GM21447 (cell line): ENCODE measurements at regions not wholly inside any gene's neighbourhood (a gene's known extent, or its start where the extent isn't known, plus 50 kb on each side); places are given as distances from the start of the nearest gene placed in this dataset.
"Not testable (repeated sequence)": the region's sequence is repeated elsewhere in the genome, so short reads cannot be mapped to it uniquely, and the experiment has no call there.

Source experiments
- ATAC-seq: cut with Tn5 transposase; IDR thresholded peaks from one replicate; pipeline ENCODE4 v1.9.1; 2021; ENCODE audit not compliant: unreplicated experiment

GRCh38 chr9:87781331-87781730 lies 55.4 kb downstream of the CTSL start:
- ATAC-seq = no peak

GRCh38 chr9:87783180-87783579 lies 57.3 kb downstream of the CTSL start:
- ATAC-seq = no peak

GRCh38 chr9:87785315-87785970 lies 59.5 kb downstream of the CTSL start:
- ATAC-seq = not testable (repeated sequence)

DNA sequence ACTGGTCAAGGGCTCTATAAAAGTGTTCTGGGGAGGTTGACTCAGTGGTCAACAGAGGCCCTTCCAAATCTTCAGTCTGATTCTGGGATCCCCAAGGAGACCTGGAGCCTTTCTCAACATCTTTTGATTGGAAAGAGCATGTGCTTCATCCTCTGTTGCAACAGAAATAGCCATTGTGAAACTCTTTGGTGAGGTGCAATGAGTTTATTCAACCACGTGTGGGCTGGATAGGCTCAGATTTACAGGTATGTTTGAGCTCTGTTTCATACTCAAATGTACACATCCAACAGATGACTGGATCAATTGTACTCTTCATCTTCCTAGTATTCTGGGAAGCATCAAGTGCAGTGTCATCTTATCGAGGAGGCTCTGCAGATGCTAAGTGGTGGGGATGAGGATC lies 60.5 kb downstream of the CTSL start:
- no peak for ATAC-seq

- ATAC-seq = no peak
Observed at GRCh38 chr9:87786876-87787275, 61.0 kb downstream of the CTSL start.

DNA sequence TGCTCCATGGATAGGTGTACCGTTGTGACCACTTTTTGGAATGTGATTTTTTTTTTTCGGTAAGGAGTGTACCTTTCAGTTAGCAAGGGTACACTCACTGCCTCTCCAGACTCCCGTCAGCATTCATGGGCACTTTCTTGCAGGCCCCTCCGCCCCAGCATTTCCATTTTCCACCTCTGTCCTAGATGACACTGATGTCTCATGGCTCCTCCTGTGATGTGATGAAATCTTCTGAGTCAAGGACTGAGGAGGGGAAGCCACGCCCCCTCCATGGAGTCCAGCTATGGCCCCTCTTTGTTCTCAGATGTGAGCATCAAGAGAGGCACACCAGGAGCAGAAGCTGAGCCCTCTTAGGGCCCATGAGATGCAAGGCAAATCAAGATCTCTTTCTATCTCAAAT lies 61.8 kb downstream of the CTSL start:
- no peak for ATAC-seq

DNA sequence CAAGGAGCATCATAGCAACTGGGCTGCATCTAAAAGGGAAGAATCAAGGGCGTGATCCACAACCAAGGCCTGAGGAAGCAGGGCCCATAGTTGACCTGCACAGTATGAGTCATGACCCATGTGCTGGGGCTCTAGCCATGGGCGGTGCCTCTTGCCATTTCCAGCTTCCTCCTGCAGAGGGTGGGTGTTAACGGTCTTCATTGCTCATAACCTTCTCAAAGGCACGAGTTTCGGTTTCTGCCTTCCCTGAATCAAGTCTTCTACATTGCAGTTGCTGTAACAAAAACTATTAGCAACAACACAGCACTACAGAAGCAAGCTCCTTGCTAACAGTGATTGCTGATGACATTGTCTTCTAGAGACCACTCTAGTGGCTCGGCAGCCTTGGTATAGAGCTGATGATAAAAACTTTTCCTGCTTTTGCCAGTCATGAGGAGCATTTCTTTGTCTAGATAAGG lies 66.9 kb downstream of the CTSL start:
- peak; percentile 96 for ATAC-seq

DNA sequence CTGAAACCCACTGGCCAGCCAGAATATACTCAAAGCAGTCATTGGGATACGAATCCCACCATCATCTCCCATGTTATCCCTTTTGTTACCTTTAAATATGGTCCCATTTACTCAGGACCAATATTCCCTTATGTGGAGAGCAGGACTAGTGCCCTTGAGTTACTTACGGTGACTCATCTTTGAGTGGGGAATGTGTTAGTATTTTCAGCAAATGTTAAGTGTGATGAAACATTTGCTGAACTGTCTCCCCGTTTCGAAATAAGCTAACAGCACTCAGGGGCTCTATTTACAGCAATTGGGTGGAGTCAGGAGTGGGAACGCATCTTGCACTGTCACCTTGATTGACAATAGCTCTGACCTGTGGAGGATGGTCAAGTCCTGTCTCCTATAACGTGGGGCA lies 67.4 kb downstream of the CTSL start:
- peak; percentile 4 for ATAC-seq

- ATAC-seq = no peak
Observed at GRCh38 chr9:87795178-87795577, 69.3 kb downstream of the CTSL start.

DNA sequence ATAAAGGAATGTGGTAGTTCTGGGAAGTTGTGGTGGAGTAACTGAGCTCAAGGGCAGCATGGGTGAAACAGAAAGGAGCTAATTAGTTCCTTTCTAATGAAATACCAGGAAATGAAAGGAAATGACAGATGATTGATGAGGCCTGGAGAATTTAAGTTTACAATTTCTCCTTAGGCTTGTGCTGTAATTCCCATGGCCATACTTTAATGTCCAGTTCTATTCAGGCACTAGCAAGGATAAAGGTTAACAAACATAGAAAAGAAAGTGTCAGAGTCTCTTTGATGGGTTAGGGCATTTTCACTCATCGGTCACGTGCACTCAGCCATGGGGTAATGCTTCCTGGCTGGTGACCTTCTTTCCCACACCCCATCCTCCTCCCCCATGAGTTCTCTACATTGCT lies 70.3 kb downstream of the CTSL start:
- no peak for ATAC-seq

DNA sequence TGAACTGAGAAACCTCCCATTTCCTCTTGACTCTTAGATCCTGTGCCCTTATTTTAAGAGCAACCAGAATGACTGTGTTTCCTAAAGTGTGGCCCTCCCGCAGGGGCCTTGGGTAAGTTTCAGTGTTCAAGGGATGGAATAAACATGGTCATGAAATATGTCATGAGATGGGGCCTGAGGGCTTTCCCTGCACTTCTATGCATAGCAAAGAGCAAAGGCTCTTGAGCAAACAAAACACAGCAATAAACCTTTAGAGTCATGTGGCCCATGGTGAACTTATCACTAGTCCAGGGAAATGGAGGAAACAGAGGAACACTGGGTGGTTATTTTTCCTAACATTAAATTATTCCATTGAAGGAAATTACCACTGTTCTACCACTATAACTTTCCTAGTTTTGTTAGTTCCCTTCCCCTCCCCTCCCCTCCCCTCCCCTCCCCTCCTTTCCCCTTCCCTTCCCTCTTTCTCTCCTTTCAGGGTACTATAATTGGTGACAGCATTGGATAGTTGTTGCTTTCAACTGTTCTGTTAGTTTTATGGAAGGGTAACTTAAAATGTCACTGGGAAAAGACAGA lies 72.4 kb downstream of the CTSL start:
- ATAC-seq = no peak

DNA sequence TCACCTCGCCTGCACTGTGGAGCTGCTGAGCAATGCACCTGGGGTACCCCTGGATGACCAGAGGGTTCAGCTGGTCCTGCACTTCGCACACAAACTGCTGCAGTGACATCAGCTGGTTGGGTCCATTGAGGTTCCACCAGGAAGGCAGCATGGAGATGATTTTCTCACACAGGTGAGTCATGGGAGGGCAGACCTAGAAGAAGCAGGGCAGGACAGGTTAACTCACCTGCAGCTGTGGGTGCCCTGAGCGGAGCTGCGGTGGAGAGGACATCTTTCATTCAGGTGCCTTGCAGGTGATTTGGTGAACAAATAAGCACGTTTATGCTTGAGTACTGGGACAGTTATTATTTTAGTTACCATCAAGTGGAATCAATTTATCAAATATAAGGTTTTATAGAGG lies 73.6 kb downstream of the CTSL start:
- no peak for ATAC-seq

- no peak for ATAC-seq
Observed at GRCh38 chr9:87800456-87800855, 74.5 kb downstream of the CTSL start.

GRCh38 chr9:87801013-87801412 lies 75.1 kb downstream of the CTSL start:
- no peak for ATAC-seq

- ATAC-seq = no peak
Observed at GRCh38 chr9:87803166-87803565, 77.2 kb downstream of the CTSL start.

- ATAC-seq = no peak
Observed at GRCh38 chr9:87803623-87804345, 77.9 kb downstream of the CTSL start.

DNA sequence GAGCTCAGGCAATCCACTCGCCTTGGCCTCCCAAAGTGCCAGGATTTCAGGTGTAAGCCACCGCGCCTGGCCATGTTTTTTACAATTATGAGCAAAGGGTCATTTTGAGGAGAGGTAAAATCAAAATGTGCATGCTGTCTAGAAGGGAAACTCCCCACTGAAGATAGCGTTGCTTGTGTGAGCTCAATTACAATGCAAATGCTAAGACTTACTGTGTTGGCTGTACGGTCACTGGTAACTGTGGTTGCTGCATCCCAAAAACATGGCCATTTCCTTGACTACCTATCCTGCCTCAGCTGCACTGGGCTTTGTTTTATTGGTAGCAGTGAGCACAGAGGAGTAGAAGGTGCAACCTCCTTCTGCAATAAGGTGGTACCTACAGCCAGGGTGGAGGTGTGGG lies 77.4 kb upstream of the SPATA31E1 start:
- ATAC-seq = no peak

GRCh38 chr9:87810008-87810407 lies 72.7 kb upstream of the SPATA31E1 start:
- no peak for ATAC-seq

- no peak for ATAC-seq
Observed at GRCh38 chr9:87810679-87811178, 71.9 kb upstream of the SPATA31E1 start.

GRCh38 chr9:87812375-87813118 lies 70.1 kb upstream of the SPATA31E1 start:
- no peak for ATAC-seq

- no peak for ATAC-seq
Observed at GRCh38 chr9:87813119-87813463, 69.6 kb upstream of the SPATA31E1 start.

DNA sequence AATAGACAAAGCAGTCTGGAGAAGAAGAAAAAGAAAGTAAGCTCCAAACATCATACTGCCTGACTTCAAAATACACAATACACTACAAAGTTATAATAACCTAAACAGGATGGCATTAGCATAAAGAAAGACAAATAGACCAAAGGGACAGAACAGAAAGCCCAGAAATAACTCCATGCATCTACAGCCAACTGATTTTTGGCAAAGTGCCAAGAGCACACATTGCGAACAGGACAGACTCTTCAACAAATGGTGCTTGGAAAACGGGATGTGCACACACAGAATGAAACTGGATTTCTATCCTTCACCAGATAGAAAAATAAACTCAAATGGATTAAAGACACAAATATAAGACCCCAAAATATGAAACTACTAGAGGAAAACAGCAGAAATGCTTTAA lies 66.6 kb upstream of the SPATA31E1 start:
- no peak for ATAC-seq
